Gastroesophageal sphincter (tissue), 3 donors: ENCODE measurements at regions not wholly inside any gene's neighbourhood (a gene's known extent, or its start where the extent isn't known, plus 50 kb on each side); places are given as distances from the start of the nearest gene placed in this dataset.

ENCODE experiments used
- POLR2A ChIP-seq, 2 donors: fragments of 450-650 bp; IDR thresholded peaks; one replicate each; pipeline ENCODE4 v1.6.1; 2017; ENCODE audit warnings: antibody characterized with exemption in 2 of 2, mild to moderate bottlenecking in 2 of 2, moderate library complexity in 1 of 2
- TF ChIP-seq, protein P1 (sequence below), 4 experiments: fragments of 200-600 bp in 2 of 4; fragments of 450-650 bp in 2 of 4; sonication (generic) in 1 of 4; IDR thresholded peaks; one replicate each; pipeline ENCODE4 v1.5.1; 2017 to 2019; ENCODE audit warnings: antibody characterized with exemption in 4 of 4, mild to moderate bottlenecking in 2 of 4, moderate library complexity in 2 of 4

- no peak for TF ChIP-seq POLR2A (IDR thresholded peaks at IDR 0.05)
- TF ChIP-seq, protein P1, sequence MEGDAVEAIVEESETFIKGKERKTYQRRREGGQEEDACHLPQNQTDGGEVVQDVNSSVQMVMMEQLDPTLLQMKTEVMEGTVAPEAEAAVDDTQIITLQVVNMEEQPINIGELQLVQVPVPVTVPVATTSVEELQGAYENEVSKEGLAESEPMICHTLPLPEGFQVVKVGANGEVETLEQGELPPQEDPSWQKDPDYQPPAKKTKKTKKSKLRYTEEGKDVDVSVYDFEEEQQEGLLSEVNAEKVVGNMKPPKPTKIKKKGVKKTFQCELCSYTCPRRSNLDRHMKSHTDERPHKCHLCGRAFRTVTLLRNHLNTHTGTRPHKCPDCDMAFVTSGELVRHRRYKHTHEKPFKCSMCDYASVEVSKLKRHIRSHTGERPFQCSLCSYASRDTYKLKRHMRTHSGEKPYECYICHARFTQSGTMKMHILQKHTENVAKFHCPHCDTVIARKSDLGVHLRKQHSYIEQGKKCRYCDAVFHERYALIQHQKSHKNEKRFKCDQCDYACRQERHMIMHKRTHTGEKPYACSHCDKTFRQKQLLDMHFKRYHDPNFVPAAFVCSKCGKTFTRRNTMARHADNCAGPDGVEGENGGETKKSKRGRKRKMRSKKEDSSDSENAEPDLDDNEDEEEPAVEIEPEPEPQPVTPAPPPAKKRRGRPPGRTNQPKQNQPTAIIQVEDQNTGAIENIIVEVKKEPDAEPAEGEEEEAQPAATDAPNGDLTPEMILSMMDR (IDR thresholded peaks at IDR 0.05), result no peak
These were observed 397.6 kb downstream of the RASEF start for GRCh38 chr9:82665324-82665723.
